ENCODE measurements at regions not wholly inside any gene's neighbourhood (a gene's known extent, or its start where the extent isn't known, plus 50 kb on each side); places are given as distances from the start of the nearest gene placed in this dataset.

- no peak for TF ChIP-seq KLF13 (CRISPR knock-in tag; IDR thresholded peaks at IDR 0.05)
- TF ChIP-seq ELF3 (CRISPR knock-in tag; IDR thresholded peaks at IDR 0.05) = peak; percentile 91
- TF ChIP-seq HMGXB4 (CRISPR knock-in tag; IDR thresholded peaks at IDR 0.05; ENCODE audit: borderline replicate concordance in 1 of 2, low read depth in 1 of 2) = no peak
- peak; percentile 97 for TF ChIP-seq SOX13 (IDR thresholded peaks at IDR 0.05)
- TF ChIP-seq SOX13 (CRISPR knock-in tag; conservative IDR thresholded peaks at IDR 0.05 in 1 of 2, IDR thresholded peaks at IDR 0.05 in 1 of 2) = peak in 1 of 2 experiments; percentile 99; a peak in 2 of 4 replicates
- TF ChIP-seq PHF8 (CRISPR knock-in tag; IDR thresholded peaks at IDR 0.05) = no peak; the same call in 1 of the 2 replicates
- no peak for TF ChIP-seq ZNF274 (CRISPR knock-in tag; IDR thresholded peaks at IDR 0.05)
- TF ChIP-seq ZNF446 (CRISPR knock-in tag; IDR thresholded peaks at IDR 0.05) = no peak
- no peak for TF ChIP-seq MXD1 (CRISPR knock-in tag; IDR thresholded peaks at IDR 0.05)
- 0 out of 2 replicates have a peak, but pooled peaks have one; percentile 41 for TF ChIP-seq SP140L (CRISPR knock-in tag; IDR thresholded peaks at IDR 0.05; ENCODE audit: borderline replicate concordance)
- TF ChIP-seq ZNF574 (CRISPR knock-in tag; IDR thresholded peaks at IDR 0.05) = no peak
- no peak for TF ChIP-seq ZNF33A (CRISPR knock-in tag; IDR thresholded peaks at IDR 0.05; ENCODE audit: borderline replicate concordance)
- no peak for TF ChIP-seq ZBTB42 (CRISPR knock-in tag; IDR thresholded peaks at IDR 0.05)
- TF ChIP-seq HDAC1 (CRISPR knock-in tag; IDR thresholded peaks at IDR 0.05) = peak; percentile 74
- TF ChIP-seq HOXA5 (CRISPR knock-in tag; IDR thresholded peaks at IDR 0.05) = peak; percentile 65
- TF ChIP-seq MLXIP (CRISPR knock-in tag; IDR thresholded peaks at IDR 0.05; ENCODE audit: borderline replicate concordance) = peak; percentile 43; the same call in 1 of the 2 replicates
- no peak for TF ChIP-seq CCDC6 (CRISPR knock-in tag; IDR thresholded peaks at IDR 0.05)
- no peak for TF ChIP-seq ZIK1 (CRISPR knock-in tag; IDR thresholded peaks at IDR 0.05; ENCODE audit: borderline replicate concordance, low read depth)
- no peak for TF ChIP-seq E2F1 (CRISPR knock-in tag; IDR thresholded peaks at IDR 0.05)
- no peak for TF ChIP-seq SIN3B (IDR thresholded peaks at IDR 0.05; ENCODE audit: low read length)
- TF ChIP-seq ZNF207 (IDR thresholded peaks at IDR 0.05; ENCODE audit: borderline replicate concordance) = no peak
Observed at GRCh38 chr12:66048835-66049537, 81.6 kb downstream of the LLPH start (continued).

Data from HepG2 (cell line).